Thyroid gland (tissue), 4 donors: ENCODE measurements at regions not wholly inside any gene's neighbourhood (a gene's known extent, or its start where the extent isn't known, plus 50 kb on each side); places are given as distances from the start of the nearest gene placed in this dataset.

Source experiments
- CTCF ChIP-seq, 6 experiments: fragments of 200-600 bp in 3 of 6; fragments of 450-650 bp in 3 of 6; sonication (generic) in 3 of 6; IDR thresholded peaks; one replicate each; pipeline ENCODE4 v1.5.1; 2016 to 2019; ENCODE audit warnings: antibody characterized with exemption in 6 of 6, mild to moderate bottlenecking in 2 of 6, inconsistent platforms in 1 of 6, moderate library complexity in 1 of 6
- POLR2A ChIP-seq, 2 donors: fragments of 450-650 bp; IDR thresholded peaks; one replicate each; pipeline ENCODE4 v1.6.1; 2017; ENCODE audit warnings: antibody characterized with exemption in 2 of 2, mild to moderate bottlenecking in 2 of 2, moderate library complexity in 1 of 2

GRCh38 chr5:173383711-173384110, 55.5 kb upstream of the STC2 start:
- no peak for TF ChIP-seq CTCF (IDR thresholded peaks at IDR 0.05)
- no peak for TF ChIP-seq POLR2A (IDR thresholded peaks at IDR 0.05)
